Tibial nerve (tissue), 4 donors: ENCODE measurements at regions not wholly inside any gene's neighbourhood (a gene's known extent, or its start where the extent isn't known, plus 50 kb on each side); places are given as distances from the start of the nearest gene placed in this dataset.

Experiments
- DNase-seq, 2 donors: peaks; one replicate each; pipeline ENCODE4 v3.0.0-alpha.2; 2019; ENCODE audit warnings: low spot score in 2 of 2
- H3K27ac ChIP-seq, 4 donors: fragments of 200-600 bp; sonication (generic) in 3 of 4; one replicate each; pipeline ENCODE4 v1.5.1; 2017 to 2019; ENCODE audit warnings: mild to moderate bottlenecking in 1 of 4
- H3K27me3 ChIP-seq, 2 donors: fragments of 200-600 bp; sonication (generic) in 1 of 2; one replicate each; pipeline versions ENCODE4 v1.5.1 to v1.6.0; 2017 to 2019
- H3K36me3 ChIP-seq, 3 donors: fragments of 200-600 bp; sonication (generic); one replicate each; pipeline ENCODE4 v1.5.1; 2018 to 2019
- H3K4me1 ChIP-seq, 4 donors: fragments of 200-600 bp; sonication (generic) in 3 of 4; one replicate each; pipeline ENCODE4 v1.5.1; 2017 to 2019
- H3K4me3 ChIP-seq, 4 donors: fragments of 200-600 bp; sonication (generic) in 3 of 4; one replicate each; pipeline ENCODE4 v1.5.1; 2017 to 2019; ENCODE audit warnings: mild to moderate bottlenecking in 1 of 4, moderate library complexity in 1 of 4
- H3K9me3 ChIP-seq, 4 donors: fragments of 200-600 bp; sonication (generic) in 3 of 4; one replicate each; pipeline ENCODE4 v1.5.1; 2017 to 2019
- EP300 ChIP-seq, 2 donors: sonication (generic); formaldehyde crosslinking; IDR thresholded peaks; one replicate each; pipeline ENCODE4 v1.6.1; 2017; ENCODE audit warnings: antibody characterized with exemption in 2 of 2, mild to moderate bottlenecking in 1 of 2
- POLR2A ChIP-seq, 2 donors: fragments of 450-650 bp; IDR thresholded peaks; one replicate each; pipeline ENCODE4 v1.6.1; 2017; ENCODE audit warnings: antibody characterized with exemption in 2 of 2, mild to moderate bottlenecking in 2 of 2, moderate library complexity in 2 of 2
- WGBS, 2 donors: methylation state at CpG; one replicate each; pipeline ENCODE4 v1.1.5; 2018; 5-methylcytosine and 5-hydroxymethylcytosine counted together
- TF ChIP-seq, protein P1 (sequence below), 5 experiments: fragments of 200-600 bp in 3 of 5; fragments of 450-650 bp in 2 of 5; sonication (generic) in 3 of 5; IDR thresholded peaks; one replicate each; pipeline ENCODE4 v1.5.1; 2016 to 2019; ENCODE audit warnings: antibody characterized with exemption in 5 of 5, mild to moderate bottlenecking in 3 of 5, moderate library complexity in 2 of 5

DNA sequence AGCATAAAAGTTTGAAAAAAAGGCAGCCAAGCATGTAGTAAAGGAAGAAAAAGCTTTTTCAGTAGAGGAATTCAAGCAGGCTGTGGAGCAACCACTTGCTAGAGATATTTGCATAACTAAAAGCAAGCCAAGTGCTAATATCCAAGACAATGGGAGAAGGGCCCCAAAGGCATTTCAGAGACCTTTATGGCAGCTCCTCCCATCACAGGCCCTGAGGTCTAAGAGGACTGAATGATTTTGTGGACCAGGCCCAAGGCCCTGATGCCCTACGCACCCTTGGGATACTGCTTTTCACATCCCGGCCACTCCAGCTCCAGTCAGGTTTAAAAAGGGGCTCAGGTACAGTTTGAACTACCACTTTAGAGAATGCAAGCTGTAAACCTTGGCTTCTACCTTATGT, 261.7 kb upstream of the SEMA3C start:
- no peaks in the 10 kb centered on the region for H3K36me3 ChIP-seq
- no peak overlapping the region for H3K4me3 ChIP-seq
- no peak for DNase-seq
- H3K27me3 ChIP-seq: no peaks in the 10 kb centered on the region
- H3K9me3 ChIP-seq: no peaks in the 10 kb centered on the region
- WGBS, 2 donors: 87 to 94% methylated on average over 2 of the region's 2 CpGs
- H3K27ac ChIP-seq: no peak overlapping the region
- TF ChIP-seq EP300 (IDR thresholded peaks at IDR 0.05): no peak
- TF ChIP-seq, protein P1, sequence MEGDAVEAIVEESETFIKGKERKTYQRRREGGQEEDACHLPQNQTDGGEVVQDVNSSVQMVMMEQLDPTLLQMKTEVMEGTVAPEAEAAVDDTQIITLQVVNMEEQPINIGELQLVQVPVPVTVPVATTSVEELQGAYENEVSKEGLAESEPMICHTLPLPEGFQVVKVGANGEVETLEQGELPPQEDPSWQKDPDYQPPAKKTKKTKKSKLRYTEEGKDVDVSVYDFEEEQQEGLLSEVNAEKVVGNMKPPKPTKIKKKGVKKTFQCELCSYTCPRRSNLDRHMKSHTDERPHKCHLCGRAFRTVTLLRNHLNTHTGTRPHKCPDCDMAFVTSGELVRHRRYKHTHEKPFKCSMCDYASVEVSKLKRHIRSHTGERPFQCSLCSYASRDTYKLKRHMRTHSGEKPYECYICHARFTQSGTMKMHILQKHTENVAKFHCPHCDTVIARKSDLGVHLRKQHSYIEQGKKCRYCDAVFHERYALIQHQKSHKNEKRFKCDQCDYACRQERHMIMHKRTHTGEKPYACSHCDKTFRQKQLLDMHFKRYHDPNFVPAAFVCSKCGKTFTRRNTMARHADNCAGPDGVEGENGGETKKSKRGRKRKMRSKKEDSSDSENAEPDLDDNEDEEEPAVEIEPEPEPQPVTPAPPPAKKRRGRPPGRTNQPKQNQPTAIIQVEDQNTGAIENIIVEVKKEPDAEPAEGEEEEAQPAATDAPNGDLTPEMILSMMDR (IDR thresholded peaks at IDR 0.05): no peak
- TF ChIP-seq POLR2A (IDR thresholded peaks at IDR 0.05): no peak
- no peaks in the 10 kb centered on the region for H3K4me1 ChIP-seq

- 60 to 68% methylated on average over 6 of the region's 6 CpGs for WGBS, 2 donors
- Histone ChIP-seq H3K4me3 (no peak overlapping the region), H3K27ac (no peak overlapping the region), H3K27me3 (no peaks in the 10 kb centered on the region), H3K36me3 (no peaks in the 10 kb centered on the region), H3K9me3 (no peaks in the 10 kb centered on the region), H3K4me1 (peaks cover 0 to 6% (median 0%) of the 10 kb centered on the region in 4 donors)
- DNase-seq: no peak
- TF ChIP-seq EP300 (IDR thresholded peaks at IDR 0.05) (no peak), POLR2A (IDR thresholded peaks at IDR 0.05) (no peak)
- TF ChIP-seq, protein P1 (IDR thresholded peaks at IDR 0.05): no peak
These were observed 256.6 kb upstream of the SEMA3C start for GRCh38 chr7:81175275-81175940.

- Histone ChIP-seq H3K4me3 (no peak overlapping the region), H3K9me3 (no peaks in the 10 kb centered on the region), H3K4me1 (peaks cover 0 to 6% (median 0%) of the 10 kb centered on the region in 4 donors), H3K36me3 (no peaks in the 10 kb centered on the region), H3K27ac (peak overlapping the region in 1 of 4 donors; percentile 43), H3K27me3 (no peaks in the 10 kb centered on the region)
- TF ChIP-seq POLR2A (IDR thresholded peaks at IDR 0.05) (no peak), EP300 (IDR thresholded peaks at IDR 0.05) (peak in 1 of 2 donors; percentile 69)
- DNase-seq: no peak
- WGBS, 2 donors: 46 to 50% methylated on average over 7 of the region's 7 CpGs
These were observed 255.0 kb upstream of the SEMA3C start for GRCh38 chr7:81173766-81174281.

DNA sequence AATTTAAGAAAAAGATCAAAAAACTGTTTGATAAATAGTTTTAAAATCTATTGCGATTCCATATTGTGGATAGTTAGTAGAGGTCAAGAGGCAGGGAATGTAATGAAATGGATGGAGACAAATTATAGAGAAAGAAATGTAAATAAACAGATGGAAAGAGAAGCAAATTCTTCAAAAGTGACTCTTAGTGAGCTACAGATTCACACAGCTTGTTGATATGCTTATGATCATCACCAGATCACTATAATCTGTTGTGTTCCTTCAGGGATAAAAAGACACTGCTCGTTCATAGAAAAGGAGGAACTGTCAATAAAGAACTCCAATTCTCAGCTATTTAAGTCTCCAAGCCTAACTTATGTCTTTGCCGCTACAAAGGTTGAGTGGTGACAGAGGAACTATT, 251.4 kb upstream of the SEMA3C start:
- no peaks in the 10 kb centered on the region for H3K36me3 ChIP-seq
- H3K27ac ChIP-seq: no peak overlapping the region
- no peaks in the 10 kb centered on the region for H3K27me3 ChIP-seq
- TF ChIP-seq, protein P1 (IDR thresholded peaks at IDR 0.05): no peak
- TF ChIP-seq POLR2A (IDR thresholded peaks at IDR 0.05) (no peak), EP300 (IDR thresholded peaks at IDR 0.05) (no peak)
- no peaks in the 10 kb centered on the region for H3K9me3 ChIP-seq
- WGBS, 2 donors: 78 to 89% methylated on average over 3 of the region's 3 CpGs
- H3K4me1 ChIP-seq: peaks cover 0 to 6% (median 0%) of the 10 kb centered on the region in 4 donors
- no peak overlapping the region for H3K4me3 ChIP-seq
- no peak for DNase-seq

- whole genome bisulfite sequencing, 2 donors: 91 to 95% methylated on average over 1 of the region's 1 CpG
- no peak overlapping the region for H3K4me3 ChIP-seq
- H3K27me3 ChIP-seq: no peaks in the 10 kb centered on the region
- no peaks in the 10 kb centered on the region for H3K4me1 ChIP-seq
- no peak overlapping the region for H3K27ac ChIP-seq
- DNase-seq: no peak
- no peaks in the 10 kb centered on the region for H3K36me3 ChIP-seq
- no peak for TF ChIP-seq EP300 (IDR thresholded peaks at IDR 0.05)
- TF ChIP-seq, protein P1 (IDR thresholded peaks at IDR 0.05): no peak
- TF ChIP-seq POLR2A (IDR thresholded peaks at IDR 0.05): no peak
- H3K9me3 ChIP-seq: no peaks in the 10 kb centered on the region
These were observed 249.1 kb upstream of the SEMA3C start for GRCh38 chr7:81167934-81168333.
